NCI-H1092 treated with DMSO at 0.1 percent for 48 hours (cell line): ENCODE measurements at regions not wholly inside any gene's neighbourhood (a gene's known extent, or its start where the extent isn't known, plus 50 kb on each side); places are given as distances from the start of the nearest gene placed in this dataset.

Source experiments
- DNase-seq: peaks from one replicate; lab custom pipeline; 2025; lab: John Stamatoyannopoulos, UW

DNA sequence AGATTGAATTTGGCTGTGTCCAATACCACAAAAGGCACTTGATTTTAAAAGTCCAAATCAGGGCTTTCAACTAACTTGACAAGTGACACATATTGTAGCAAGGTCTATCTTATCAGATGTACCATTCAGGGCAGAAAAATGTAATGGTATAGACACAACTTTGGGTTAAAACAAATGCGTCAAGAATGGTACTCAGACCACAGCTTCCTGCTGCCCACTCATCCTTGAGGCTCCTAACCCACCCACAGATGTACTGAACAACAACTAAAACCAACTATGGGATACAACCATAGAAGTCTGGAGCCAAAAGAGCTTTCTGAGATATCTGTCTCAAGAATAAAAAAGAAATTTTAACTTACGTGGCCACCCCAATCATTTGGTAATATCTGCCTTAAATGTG, 105.2 kb downstream of the RBM43 start:
- no peak for DNase-seq

DNA sequence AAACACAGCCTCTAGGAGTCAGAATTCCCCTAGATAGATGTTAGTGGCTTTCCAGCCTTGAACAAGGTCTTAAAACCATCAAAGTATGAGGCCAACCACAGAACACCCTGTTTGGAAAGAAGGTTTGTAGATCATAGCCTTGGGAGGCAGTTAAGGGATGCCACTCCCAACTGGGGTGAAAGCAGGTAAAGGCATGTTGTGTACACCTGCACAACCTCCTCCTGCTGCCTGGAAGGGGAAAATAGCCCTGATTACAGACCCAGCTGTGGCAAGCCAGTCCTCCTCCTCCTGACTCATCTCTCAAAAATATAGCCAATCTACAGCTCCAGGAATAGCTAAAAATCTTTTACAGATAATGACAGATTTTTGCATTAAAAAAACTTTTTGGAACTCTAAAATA, 108.1 kb downstream of the RBM43 start:
- no peak for DNase-seq

DNA sequence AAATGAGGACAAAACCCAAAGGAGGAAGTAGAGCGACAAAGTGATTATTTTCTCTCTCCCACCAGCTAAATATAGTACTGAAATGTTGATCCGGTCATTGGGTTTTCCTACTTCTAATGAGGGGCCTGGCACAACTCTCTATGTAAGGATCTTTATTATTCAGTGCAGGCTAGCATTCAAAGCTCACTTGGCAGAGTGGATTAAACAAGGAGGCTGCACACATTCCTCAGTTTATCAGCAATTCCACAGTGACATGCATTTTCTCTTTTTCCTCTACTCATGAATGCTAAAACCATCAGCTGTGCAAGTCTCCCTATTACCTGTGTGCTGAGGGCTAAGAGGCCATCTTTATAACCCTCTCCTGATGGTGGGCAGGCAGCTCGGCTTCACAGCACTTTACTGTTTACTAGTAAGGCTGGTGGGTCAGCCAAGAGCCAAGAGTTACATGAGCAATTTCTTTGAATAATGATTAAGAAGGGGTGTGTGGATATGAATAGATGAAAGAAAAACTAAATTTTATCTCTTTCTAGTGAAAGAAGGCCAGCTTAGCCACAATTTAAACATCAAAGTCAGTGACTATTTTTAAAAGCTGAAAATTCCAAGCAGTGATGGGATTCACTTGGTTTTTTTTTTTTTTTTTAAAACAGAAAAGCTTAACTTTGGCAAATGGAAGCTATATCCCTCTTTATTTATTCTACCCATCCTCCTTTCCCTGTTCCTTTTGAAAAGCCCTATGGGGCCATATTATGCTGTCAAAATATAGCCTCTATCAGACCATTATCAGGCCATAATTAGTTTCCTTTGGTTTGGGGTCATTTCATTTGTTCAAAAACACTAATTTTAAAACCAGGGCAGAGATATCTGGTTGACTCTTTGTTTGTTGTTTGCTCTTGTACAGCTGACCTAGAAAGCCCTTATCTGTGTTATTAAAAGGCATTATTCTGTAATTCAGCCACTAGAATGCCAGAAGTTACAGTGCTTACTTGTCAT, 111.0 kb downstream of the RBM43 start:
- no peak for DNase-seq

DNA sequence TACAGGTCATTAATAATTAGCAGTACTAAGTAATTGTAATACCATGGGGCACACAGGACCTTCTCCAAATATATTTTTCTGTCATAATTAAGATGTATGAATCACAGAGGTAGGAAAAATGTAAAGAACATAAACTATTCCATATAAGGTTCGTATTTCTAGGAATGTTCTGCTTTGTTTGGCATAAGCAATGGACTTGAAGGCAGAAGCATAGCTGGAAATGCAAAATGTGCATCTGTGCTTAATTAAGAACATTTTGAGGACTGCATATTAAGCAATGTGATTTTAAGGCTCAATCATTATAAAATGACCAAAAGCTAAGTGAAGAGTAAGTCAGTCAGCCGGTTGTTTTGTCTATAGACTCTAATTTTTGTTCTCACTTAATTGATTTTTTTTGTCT, 123.2 kb downstream of the RBM43 start:
- no peak for DNase-seq

DNA sequence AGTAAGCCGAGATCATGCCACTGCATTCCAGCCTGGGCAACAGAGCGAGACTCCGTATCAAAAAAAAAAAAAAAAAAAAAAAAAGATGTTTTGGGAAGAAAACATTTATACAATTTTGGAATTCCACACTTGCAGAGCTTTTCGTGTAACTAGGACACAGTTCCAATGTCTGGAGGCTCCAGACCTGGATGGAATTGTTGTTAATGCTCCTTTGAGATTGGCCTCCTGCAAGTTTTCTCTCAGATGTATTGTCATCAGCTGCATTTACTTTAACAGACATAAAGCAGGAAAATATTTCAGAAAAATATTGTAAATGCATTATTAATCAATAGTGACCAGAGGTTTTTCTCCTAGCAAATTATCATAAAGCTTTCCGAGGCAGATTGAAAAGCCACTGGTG, 124.1 kb downstream of the RBM43 start:
- no peak for DNase-seq

DNA sequence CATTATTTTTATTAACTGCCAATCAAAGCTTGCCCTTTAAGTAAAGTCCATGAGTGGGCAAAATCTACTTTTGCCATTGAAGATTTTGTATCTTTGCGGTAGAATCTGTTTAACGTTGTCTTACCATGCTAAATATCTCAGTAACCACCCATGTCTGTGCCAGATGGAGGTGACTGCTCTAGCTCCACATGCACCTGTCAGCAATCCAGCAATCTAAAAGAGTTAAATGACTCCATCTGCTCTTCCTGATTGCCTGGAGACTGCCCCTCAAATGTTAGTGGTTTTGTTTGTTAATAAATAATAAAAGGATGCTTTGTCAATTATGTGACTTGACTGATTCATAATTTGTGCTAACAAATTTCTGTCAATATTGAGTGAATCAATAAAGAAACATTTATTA, 141.7 kb downstream of the RBM43 start:
- DNase-seq = no peak

DNA sequence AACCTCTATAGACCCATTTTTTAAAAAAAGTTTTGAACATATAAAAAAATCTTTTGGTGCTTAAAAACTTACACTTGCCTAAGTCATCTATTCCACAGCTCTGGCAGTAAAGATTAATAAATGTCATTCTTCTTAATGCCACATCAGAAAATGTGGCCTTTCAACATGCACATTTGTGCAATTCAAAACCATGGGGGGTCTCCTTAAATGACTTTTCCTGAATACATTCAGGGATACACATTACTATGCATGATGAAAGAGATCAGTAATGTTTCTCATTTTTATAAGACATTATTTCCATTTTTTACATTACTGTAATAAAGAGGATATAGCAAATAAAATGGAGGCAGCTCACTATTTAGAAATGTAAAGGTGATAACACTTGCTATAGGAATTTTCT, 142.3 kb downstream of the RBM43 start:
- DNase-seq = no peak

DNA sequence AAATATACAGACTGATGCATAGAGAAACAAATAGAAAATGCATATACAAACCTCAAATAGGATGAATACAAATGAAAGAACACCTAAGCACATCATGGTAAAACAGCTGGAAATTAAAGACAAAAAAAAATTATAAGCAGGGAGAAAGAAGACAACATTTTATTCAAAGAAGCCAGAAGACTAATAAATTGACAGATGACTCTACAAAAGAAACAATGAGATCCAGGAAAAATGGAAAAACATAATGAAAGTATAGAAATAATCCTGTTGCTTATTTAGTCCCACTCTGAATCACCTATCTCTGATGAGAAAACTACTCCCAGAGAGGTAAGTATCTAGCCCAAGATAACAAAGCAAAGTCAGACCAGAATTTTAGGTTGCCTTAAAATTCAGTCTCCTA, 143.4 kb downstream of the RBM43 start:
- no peak for DNase-seq

DNA sequence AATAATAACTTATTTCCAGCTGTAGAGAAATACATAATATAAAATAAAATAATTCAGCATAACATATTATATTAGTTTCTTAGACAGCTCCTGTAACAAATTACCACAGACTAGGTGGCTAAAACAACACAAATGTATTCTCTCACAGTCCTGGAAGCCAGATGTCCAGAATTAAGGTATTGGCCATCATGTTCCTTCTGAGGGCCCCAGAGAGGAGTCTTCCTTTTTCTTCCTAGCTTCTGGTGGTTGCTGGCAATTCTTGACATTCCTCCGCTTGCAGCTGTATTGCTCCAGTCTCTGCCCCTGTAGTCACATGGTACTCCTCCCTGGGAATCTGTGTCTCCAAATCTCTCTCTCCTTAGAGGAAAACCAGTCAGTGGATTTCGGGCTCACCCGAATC, 146.8 kb downstream of the RBM43 start:
- no peak for DNase-seq

DNA sequence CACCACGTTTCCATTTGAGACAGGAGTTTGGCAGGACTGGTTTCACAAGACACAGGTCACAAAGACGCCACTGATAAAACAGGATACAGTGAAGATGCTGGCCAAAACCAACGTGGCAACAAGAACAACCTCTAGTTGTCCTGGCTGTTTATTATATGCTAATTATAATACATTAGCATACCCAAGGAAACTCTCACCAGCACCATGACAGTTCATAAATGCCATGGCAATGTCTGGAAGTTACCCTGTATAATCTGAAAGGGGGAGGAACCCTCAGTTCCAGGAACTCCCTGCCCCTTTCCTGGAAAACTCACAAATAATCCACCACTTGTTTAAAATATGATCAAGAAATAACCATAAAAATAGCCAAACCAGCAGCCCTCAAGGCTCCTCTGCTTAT, 148.3 kb downstream of the RBM43 start:
- DNase-seq = no peak

DNA sequence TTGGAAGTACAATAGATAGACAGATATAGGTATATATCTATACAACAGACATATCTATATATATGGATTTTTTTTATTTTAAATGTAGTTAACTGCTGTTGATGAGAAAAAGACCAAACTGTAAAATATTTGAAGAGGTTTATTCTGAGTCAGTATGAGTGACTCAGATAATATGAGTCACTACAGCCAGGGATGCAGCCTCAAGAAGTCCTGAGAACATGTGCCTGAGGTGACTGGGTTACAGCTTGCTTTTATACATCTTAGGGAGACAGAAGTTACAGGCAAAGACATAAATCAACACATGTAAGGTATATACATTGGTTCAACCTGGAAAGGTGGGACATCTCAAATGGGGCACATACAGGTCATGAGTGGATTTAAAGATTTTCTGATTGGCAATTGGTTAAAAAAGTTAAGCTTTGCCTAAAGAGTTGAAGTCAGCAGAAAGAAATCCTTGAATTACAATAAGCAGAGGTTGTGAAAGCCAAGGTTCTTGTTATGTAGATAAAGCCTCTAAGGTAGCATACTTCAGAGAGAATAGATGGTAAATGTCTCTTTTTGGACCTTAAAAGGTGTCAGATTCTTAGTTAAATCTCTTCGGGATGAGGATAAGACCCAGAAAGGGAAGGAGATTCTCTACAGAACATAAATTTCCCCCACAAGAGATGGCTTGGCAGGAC, 149.9 kb downstream of the RBM43 start:
- no peak for DNase-seq

DNA sequence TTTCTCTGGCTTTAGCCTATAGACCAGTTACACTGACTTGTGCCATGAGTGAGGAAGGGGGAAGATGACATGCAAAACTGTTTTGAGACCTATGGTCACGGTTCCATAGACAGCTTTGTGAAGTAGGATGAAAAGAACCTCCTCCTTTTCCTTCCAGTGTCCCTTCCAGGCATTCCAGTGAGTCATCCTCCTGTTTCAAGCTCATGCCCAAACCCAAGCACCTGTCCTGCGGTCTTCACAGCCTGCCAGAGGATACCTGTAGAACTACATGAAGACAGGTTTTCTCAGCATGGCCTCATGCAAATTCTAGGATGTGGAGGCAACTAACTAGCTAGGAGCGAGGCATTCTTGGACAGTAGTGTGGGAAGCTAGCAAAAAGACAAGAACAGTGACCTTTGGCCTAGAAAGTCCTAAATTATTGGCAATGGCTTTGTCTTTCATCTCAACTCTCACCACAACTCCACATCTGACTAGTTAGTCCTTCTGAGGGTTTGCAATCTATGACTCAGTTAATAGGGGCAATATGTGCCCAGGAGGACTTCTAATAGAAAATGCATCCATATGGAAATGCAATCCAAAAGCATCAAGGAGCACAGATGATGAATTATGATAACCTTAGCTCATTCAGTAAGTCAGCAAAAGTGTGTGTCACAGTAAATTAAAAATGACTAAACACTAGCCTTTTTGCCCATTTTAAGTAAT, 154.7 kb downstream of the RBM43 start:
- no peak for DNase-seq

DNA sequence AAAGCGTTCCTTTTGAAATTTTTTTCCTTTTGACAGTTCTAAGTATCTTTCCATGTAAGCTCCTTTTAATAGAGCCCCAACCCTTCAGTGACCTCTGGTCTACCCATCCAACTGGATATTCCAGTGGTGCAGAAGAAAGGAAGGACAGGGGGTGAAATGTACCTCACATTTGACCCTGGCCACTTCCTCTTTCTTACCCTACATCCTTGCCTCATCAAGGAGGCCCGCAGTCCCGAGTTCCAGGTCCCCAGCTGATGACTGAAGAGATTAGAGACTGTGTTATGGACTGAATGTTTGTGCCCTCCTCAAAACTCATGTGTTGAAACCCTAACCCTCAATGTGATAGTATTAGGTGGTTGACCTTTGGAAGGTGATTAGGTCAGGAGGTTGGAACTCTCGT, 158.1 kb downstream of the RBM43 start:
- no peak for DNase-seq

DNA sequence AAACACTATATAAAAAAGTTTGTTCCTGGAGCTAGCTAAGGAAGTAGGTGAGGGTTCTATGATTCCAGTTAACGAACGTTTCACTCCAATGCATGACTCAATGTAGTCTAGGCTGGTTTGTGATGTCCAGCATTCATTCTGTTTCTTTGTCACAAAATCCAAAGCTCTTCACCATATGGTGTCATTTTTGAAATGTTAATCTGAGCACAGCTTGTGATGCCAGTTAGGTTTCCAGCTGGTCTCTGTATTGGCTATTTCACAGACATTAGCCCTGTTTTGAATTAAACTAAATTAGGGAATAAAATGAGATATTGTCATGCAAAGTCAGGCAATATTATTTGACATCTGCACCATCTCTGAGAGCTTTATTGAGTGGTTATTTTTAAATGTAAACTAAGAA, 159.4 kb downstream of the RBM43 start:
- no peak for DNase-seq

DNA sequence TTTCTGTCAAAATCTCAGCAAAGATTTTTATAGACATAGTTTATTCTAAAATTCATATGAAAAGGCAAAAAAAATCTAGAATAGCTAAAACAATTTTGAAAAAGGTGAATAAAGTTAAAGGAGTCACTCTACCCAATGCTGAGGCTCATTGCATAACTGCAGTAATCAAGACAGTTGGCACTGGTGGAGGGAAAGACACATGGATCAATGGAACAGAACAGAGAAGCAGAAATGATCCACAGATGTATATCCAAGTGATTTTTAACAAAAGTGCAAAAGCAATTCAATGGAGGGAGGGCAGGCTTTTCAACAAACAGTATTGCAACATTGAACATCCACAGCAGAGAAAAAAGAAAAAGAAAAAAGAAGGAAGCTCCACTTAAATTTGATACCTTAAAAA, 162.8 kb downstream of the RBM43 start:
- no peak for DNase-seq

DNA sequence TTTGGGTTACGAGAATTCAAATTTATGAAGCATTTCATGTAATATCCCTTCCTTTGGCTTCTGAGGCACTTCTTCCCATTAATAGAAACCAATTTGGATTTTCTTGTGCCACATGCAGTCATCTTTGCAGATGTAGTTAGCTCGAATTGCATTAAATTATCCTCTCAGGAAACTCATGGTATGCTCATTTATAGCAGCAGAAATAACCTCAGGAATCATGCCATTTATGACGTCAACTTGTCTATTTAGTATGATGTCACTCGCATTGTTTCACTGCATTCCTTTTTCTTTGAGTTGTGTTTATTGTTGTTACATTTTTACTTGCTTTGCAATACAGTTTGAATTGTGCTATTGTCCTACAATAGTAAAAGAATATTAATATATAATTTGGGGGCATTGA, 163.8 kb downstream of the RBM43 start:
- DNase-seq = no peak

DNA sequence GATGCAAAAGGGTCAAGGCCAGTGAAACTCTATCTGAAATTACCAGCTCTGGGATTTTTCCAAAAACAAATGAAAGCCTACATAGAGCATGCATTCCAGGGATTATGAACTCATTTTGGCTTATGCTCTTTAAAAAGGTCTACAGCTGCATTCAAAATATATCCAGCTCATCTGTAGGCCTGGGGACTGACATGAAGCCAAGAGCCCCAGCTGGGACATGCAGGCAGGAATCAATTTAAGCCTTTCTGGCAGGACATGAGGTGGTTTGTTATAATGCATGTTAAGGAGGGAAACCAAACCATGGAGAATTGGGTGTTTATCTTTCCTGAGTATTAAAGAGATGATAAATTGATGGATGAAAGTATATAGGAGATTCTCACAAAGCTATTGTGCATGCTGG, 164.5 kb downstream of the RBM43 start:
- DNase-seq = no peak

DNA sequence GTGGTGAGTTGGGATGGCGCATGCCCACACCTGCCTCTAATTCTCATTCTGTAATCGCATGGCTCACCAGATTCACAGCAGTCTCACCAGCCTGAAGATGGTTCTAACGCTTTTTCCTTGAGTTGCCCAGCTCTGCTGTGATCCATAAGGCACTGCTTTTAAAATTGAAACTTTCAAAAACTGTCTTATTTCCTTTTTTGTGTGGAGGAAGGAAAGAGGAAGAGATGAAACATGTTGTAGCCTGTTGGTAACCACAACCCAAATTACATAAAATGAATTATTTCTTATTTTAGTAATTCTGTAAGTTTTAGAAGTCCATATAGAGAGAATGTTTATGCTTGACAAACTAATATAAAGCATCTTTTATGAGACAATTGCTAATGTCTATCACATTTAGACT, 165.4 kb downstream of the RBM43 start:
- DNase-seq = no peak

DNA sequence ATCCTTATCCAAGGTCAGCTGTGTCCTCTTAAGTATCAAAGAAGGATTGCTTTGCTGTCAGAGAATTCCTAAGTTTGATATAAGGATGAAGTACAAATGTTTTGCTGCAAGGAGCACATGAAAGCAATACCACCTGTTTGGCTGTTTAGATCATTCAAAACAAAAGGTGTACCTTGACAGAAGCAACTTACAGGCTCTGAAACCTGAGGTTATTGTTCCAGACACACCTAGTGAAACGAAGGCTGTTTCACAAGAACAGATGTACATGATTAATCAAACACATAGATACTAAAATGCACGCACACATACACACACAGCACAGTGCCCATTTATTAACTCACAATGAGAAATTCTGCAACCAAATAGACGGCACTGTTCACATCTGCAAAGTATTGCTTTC, 166.2 kb downstream of the RBM43 start:
- DNase-seq = no peak

DNA sequence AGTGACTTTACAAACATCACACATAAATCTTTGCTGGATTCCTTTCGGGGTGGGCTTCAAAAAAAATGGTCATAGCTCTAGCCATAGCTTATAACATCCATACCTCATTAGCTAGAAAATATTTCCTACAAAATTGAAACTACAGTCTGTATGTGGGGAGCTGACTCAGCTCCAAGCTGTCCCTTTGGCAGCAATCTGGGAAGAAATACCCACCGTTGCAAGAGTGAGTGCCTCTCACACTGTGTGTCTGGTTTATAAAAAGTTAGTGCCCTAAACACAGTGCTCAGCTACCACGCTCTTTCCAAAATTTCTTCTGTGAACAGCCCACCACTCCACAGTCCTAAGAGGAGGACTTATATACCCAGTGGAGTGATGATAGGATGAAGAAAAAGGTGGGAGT, 170.1 kb downstream of the RBM43 start:
- no peak for DNase-seq

DNA sequence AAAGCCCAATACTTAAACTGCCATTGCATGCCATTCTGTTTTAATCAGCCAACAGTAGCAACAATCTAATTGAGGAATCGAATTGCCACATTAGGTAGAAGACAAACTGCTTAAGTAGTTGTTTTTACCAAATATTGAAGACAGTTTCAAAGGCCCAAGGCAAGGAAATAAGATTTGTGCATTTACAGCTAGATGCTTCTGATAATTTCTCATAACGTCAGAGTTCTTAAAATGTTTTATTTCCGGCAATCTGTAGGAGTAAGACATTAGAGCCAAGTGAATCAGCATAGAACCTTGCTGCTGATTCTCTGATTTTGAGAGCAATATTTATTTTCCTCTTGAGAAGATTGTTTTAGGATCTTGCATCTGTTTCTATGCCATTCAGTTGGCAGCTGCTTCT, 174.3 kb downstream of the RBM43 start:
- no peak for DNase-seq

DNA sequence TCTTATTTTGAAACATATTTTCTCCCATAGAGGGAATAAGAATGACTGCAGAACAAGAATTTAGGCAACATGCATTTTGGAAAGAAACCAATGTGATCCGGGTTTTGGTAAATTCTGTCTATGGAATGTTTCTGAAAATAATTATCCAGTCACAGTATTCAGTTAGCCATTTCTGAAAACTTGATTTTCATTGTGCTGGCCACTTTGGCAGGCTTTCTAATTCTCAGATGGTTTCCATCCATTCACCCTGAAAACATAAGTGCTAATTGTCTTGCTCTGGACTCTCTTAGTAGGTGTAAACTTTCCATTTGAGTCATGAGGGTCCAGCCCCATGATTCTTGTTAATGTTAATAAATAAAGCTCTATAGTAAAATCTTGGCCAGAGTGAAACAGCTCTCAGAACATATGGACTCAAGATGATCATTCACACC, 176.5 kb downstream of the RBM43 start:
- no peak for DNase-seq
